ENCODE measurements at regions not wholly inside any gene's neighbourhood (a gene's known extent, or its start where the extent isn't known, plus 50 kb on each side); places are given as distances from the start of the nearest gene placed in this dataset.
"Not testable (repeated sequence)": the region's sequence is repeated elsewhere in the genome, so short reads cannot be mapped to it uniquely, and the experiment has no call there.

GRCh38 chr3:181518222-181518621 lies 193.5 kb upstream of the SOX2 start:
- no peak for DNase-seq

DNA sequence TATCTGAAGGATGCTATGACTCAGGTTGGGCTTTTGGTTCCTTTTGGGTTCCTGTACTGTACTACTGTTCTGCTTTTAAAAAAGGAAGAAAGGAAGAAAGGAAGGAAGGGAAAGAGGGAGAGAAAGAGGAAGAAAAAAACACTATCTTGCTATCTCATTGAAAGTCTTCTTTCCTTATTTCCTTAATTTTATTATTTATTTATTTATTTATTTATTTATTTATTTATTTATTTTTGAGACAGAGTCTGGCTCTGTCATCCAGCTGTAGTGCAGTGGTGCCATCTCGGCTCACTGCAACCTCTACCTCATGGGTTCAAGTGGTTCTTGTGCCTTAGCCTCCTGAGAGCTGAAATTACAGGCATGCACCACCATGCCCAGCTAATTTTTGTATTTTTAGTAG lies 198.9 kb upstream of the SOX2 start:
- DNase-seq: no peak

DNA sequence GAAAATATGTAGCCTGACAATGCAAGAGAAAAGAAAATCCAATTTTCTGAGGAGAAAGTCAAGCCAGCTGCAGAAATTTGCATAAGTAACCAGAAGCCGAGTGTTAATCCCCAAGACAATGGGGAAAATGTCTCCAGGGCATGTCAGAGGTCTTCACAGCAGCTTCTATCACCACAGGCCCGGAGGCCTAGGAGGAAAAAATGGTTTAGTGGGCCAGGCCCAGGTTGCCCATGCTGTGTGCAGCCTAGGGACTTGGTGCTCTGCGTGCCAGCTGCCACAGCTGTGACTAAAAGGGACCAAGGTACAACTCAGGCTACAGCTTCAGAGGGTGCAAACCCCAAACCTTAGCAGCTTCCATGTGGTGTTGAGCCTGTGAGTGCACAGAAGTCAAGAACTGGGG lies 201.2 kb upstream of the SOX2 start:
- no peak for DNase-seq

DNA sequence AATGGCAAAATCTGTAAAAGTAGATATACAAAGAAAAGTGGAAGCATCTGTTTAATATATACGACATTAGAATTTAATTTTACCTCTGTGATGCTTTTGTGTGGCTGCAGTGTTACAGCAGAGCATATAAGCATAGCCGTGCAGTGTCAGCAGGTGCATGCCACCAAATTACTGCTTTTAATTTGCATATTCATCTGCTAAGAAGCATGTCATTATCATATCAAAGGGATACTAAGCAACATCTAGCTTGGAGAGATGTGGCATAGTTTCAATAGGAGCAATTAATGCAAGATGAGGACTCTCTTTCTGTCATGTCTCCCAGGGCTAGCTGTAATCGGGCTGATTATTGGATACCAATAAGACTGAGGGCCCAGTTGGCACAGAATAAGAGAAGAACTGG lies 214.4 kb upstream of the SOX2 start:
- no peak for DNase-seq

GRCh38 chr3:181493423-181493822 lies 218.3 kb upstream of the SOX2 start:
- DNase-seq: no peak

GRCh38 chr3:181488536-181488935 lies 223.2 kb upstream of the SOX2 start:
- no peak for DNase-seq

DNA sequence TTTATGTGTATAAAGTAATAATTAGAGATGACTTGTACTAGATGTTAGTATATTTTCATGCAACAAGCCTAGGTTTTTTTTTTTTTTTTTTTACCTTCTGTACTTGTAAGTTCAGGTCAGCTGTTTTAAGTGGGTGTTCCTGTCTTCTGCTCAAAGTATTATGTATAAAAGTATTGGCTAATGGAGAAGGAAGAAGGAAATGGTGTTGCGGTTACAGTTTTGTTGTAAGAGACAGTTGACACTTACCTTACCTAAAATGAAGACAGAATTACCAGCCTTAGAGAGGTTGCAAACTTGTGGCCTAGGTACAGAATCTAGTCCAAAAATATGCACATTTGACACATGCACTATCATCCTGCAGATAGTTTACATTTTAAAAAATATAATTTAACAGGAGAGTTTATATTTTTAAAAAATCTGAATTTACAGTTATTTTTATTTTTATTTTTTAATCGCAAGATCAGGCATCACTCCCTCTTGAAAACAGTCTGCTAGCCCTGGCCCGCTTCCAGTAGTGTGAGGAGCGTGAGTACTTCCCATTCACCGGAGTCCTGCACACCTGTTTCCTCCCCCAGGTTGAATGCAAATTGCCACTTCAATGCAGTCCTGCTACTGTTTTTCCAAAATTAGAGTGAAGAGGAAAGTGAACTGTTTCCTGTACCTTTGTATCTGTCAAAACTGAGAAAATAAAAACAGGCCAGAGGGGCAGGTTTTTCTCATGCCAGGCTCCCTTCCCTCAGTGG lies 224.3 kb upstream of the SOX2 start:
- no peak for DNase-seq

- no peak for DNase-seq
These were observed 225.4 kb upstream of the SOX2 start for GRCh38 chr3:181486141-181486885.

DNA sequence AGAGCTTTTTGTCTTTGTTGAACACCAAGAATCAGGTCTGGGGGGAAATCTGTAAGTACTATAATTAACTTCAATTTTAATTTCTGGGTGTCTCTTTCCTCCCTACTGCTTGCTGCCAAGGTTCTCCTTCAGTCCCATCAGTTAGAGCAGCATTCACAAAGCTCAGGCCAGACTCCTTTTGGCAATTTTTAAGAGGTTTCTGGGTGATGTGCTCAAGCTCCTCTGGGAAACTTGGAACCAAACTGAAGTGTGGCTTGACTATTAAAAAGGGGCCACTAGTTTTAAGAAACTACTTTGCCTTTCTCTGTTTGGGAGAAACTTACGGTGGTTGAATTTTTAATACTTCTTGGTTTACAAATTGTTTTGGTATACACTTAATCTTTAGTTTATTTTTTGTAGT lies 227.7 kb upstream of the SOX2 start:
- no peak for DNase-seq

DNA sequence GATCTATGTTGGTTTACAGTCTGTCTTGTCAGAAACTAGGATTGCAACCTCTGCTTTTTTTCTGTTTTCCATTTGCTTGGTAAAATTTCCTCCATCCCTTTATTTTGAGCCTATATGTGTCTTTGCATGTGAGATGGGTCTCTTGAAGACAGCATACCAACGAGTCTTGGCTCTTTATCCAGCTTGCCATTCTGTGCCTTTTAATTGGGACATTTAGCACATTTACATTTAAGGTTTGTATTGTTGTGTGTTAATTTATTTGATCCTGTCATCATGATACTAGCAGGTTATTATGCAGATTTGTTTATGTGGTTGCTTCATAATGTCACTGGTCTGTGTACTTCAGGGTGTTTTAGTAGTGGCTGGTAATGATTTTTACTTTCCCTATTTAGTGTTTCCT lies 236.6 kb upstream of the SOX2 start:
- not testable (repeated sequence) for DNase-seq

DNA sequence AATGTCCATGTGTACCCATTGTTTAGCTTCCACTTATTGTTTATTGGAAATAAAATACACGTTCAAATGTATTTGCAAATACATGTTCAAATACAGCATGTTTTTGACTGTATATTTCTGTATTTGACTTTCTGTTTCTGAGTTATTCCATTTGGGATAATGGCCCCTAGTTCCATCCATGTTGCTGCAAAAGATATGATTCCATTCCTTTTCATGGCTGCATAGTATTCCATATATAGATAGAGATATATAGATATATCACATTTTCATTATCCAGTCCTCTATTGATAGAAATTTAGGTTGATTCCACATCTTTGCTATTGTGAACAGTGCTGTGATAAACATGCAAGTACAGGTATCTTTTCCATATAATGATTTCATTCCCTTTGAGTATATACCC lies 241.4 kb upstream of the SOX2 start:
- DNase-seq: no peak

- DNase-seq: no peak
These were observed 247.6 kb upstream of the SOX2 start for GRCh38 chr3:181464033-181464694.

- no peak for DNase-seq
These were observed 250.3 kb upstream of the SOX2 start for GRCh38 chr3:181461381-181461780.

- no peak for DNase-seq
These were observed 252.2 kb upstream of the SOX2 start for GRCh38 chr3:181459516-181459915.

DNA sequence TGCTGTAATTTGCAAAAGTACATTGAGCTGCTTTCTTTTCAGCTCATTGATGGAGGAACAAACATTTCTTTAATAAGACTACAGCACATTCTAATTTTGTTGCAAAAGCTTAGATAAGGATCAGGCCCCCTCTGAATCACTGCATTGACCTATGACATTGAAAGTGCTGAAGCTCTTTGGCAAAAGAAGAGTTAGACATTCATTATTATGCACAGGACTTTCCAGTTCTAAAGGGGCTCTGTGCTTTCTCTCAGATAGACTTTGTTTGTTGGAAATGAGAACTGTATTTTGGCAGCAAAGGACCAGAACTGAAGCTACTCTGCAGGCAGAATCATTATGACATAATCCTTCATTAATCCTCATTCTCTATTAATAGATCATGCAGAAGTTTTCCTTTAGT lies 252.9 kb upstream of the SOX2 start:
- DNase-seq: no peak

GRCh38 chr3:181457756-181458155 lies 254.0 kb upstream of the SOX2 start:
- no peak for DNase-seq

GRCh38 chr3:181457190-181457589 lies 254.5 kb upstream of the SOX2 start:
- DNase-seq: no peak

GRCh38 chr3:181455276-181455675 lies 256.4 kb upstream of the SOX2 start:
- no peak for DNase-seq

DNA sequence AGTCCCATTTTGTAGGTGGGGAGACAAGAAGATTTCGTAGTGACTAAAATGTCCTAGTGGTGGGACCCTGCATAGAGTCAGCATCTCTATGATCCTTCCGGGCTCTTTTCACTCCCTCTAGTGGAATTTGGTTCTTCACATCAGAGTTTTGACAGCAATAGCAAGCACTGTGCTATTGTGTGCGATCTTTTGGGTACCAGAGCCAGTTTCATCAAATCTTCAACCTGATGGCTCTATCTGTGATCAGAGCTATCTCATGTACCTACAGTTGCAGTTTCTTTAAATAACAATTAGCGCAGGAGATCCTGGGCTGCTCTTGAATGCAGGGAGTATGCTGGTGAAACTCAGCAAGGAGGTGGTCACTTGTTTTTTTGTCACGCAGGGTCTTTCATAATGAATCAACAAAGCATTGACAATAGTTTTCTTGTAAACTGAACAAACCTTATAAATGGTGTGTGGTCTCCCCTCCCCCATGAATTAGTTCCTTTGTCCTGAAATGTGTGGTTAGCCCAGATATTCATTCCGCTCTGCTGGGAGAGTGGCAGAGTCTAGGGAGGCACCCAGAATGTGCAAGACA lies 257.2 kb upstream of the SOX2 start:
- DNase-seq: no peak

DNA sequence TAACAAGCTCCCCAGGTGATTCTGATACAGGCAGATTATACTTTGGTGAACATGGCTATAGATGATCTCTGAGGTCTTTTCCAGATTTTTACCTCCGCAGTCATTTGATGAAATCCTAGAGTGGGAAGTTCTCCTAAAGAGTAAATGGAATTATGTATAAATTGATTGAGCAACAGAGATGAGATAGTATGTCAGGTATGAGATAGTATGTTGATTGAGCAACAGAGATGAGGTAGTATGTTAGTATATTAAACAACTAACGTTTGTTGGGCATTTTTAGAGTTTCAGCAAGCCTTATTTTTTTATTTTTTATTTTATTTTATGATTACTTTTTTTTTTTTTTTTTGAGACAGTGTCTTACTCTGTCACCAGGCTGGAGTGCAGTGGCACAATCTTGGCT lies 265.0 kb upstream of the SOX2 start:
- DNase-seq: no peak

GRCh38 chr3:181442066-181442465 lies 269.7 kb upstream of the SOX2 start:
- no peak for DNase-seq

GRCh38 chr3:181432992-181433391 lies 278.7 kb upstream of the SOX2 start:
- no peak for DNase-seq

GRCh38 chr3:181431748-181432147 lies 280.0 kb upstream of the SOX2 start:
- DNase-seq: no peak

- DNase-seq: no peak
These were observed 286.7 kb upstream of the SOX2 start for GRCh38 chr3:181425074-181425473.

All from stimulated activated CD8-positive, alpha-beta memory T cell treated with anti-CD3 and anti-CD28 coated beads, Interleukin-4, amount 100 ng/mL, for 48 hours (primary cell).